ENCODE measurements at regions not wholly inside any gene's neighbourhood (a gene's known extent, or its start where the extent isn't known, plus 50 kb on each side); places are given as distances from the start of the nearest gene placed in this dataset.

- Mint-ChIP-seq H3K4me3 (peak overlapping the region in 1 of 3 experiments; percentile 6), H3K27me3 (ENCODE audit: low read depth) (peaks cover 8% of the 10 kb centered on the region), H3K4me1 (peaks cover 16% of the 10 kb centered on the region), H3K27ac (peak overlapping the region in 2 of 3 experiments; percentile 55 to 70), H3K36me3 (ENCODE audit: low read depth) (no peaks in the 10 kb centered on the region), H3K9me3 (peaks cover 4% of the 10 kb centered on the region)
- TF ChIP-seq CTCF (IDR thresholded peaks at IDR 0.05; ENCODE audit: unreplicated experiment in 3 of 3): no peak
Measured at GRCh38 chr16:80006241-80007215, 406.0 kb upstream of the MAF start.

- no peak overlapping the region for H3K4me3 Mint-ChIP-seq
- H3K36me3 Mint-ChIP-seq (ENCODE audit: low read depth): no peaks in the 10 kb centered on the region
- no peak overlapping the region for H3K27ac Mint-ChIP-seq
- TF ChIP-seq CTCF (IDR thresholded peaks at IDR 0.05; ENCODE audit: unreplicated experiment in 3 of 3): no peak
- peaks cover 3% of the 10 kb centered on the region for H3K27me3 Mint-ChIP-seq (ENCODE audit: low read depth)
- peaks cover 4% of the 10 kb centered on the region for H3K9me3 Mint-ChIP-seq
- peaks cover 16% of the 10 kb centered on the region for H3K4me1 Mint-ChIP-seq
Measured at GRCh38 chr16:80004113-80004512, 403.6 kb upstream of the MAF start.

- Mint-ChIP-seq H3K27ac (no peak overlapping the region), H3K36me3 (ENCODE audit: low read depth) (no peaks in the 10 kb centered on the region), H3K27me3 (ENCODE audit: low read depth) (peaks cover 8% of the 10 kb centered on the region), H3K4me1 (peaks cover 16% of the 10 kb centered on the region), H3K4me3 (no peak overlapping the region), H3K9me3 (peaks cover 4% of the 10 kb centered on the region)
- TF ChIP-seq CTCF (IDR thresholded peaks at IDR 0.05; ENCODE audit: unreplicated experiment in 3 of 3): no peak
Measured at GRCh38 chr16:80002261-80002660, 401.7 kb upstream of the MAF start.

GRCh38 chr16:79998143-79998542 lies 397.6 kb upstream of the MAF start:
- Mint-ChIP-seq H3K4me1 (peaks cover 5% of the 10 kb centered on the region), H3K4me3 (no peak overlapping the region), H3K9me3 (no peaks in the 10 kb centered on the region), H3K36me3 (ENCODE audit: low read depth) (no peaks in the 10 kb centered on the region), H3K27me3 (ENCODE audit: low read depth) (peaks cover 4% of the 10 kb centered on the region), H3K27ac (no peak overlapping the region)
- TF ChIP-seq CTCF (IDR thresholded peaks at IDR 0.05; ENCODE audit: unreplicated experiment in 3 of 3): no peak

GRCh38 chr16:79997257-79997656 lies 396.7 kb upstream of the MAF start:
- Mint-ChIP-seq H3K4me3 (no peak overlapping the region), H3K9me3 (no peaks in the 10 kb centered on the region), H3K4me1 (peaks cover 2% of the 10 kb centered on the region), H3K36me3 (ENCODE audit: low read depth) (no peaks in the 10 kb centered on the region), H3K27ac (no peak overlapping the region), H3K27me3 (ENCODE audit: low read depth) (peaks cover 4% of the 10 kb centered on the region)
- peak in 1 of 3 experiments; percentile 8 for TF ChIP-seq CTCF (IDR thresholded peaks at IDR 0.05; ENCODE audit: unreplicated experiment in 3 of 3)

GRCh38 chr16:79996321-79996720 lies 395.8 kb upstream of the MAF start:
- no peak for TF ChIP-seq CTCF (IDR thresholded peaks at IDR 0.05; ENCODE audit: unreplicated experiment in 3 of 3)
- Mint-ChIP-seq H3K4me3 (no peak overlapping the region), H3K27ac (no peak overlapping the region), H3K36me3 (ENCODE audit: low read depth) (no peaks in the 10 kb centered on the region), H3K27me3 (ENCODE audit: low read depth) (peaks cover 4% of the 10 kb centered on the region), H3K4me1 (no peaks in the 10 kb centered on the region), H3K9me3 (no peaks in the 10 kb centered on the region)

Measured in nephron (organoid).